Stimulated activated CD8-positive, alpha-beta memory T cell treated with anti-CD3 and anti-CD28 coated beads, Interleukin-4, amount 100 ng/mL, for 24 hours (primary cell): ENCODE measurements at regions not wholly inside any gene's neighbourhood (a gene's known extent, or its start where the extent isn't known, plus 50 kb on each side); places are given as distances from the start of the nearest gene placed in this dataset.
"Not testable (repeated sequence)": the region's sequence is repeated elsewhere in the genome, so short reads cannot be mapped to it uniquely, and the experiment has no call there.

Source experiments
- DNase-seq: peaks from one replicate; pipeline ENCODE4 v3.0.0-alpha.2; 2020; ENCODE audit warnings: low read depth

DNA sequence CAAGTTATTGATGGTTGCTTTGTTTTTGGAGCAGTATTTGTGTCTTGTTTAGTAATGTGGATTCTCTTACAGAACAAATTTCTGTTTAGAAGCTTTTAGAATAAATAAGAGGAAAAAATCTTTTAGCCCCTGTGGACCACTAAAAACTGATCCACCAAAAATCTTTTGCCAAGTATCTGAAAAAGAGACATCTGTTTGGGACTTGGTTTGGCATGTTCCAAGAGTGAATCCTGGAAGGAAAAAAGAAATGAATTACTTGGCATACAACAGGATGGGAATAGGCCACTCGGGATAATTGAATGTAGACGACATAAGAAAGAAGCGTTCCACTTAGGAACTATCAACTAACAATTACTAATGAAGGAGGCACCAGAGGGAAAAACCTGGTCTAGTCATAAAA, 1350.1 kb upstream of the C9orf72 start:
- no peak for DNase-seq

DNA sequence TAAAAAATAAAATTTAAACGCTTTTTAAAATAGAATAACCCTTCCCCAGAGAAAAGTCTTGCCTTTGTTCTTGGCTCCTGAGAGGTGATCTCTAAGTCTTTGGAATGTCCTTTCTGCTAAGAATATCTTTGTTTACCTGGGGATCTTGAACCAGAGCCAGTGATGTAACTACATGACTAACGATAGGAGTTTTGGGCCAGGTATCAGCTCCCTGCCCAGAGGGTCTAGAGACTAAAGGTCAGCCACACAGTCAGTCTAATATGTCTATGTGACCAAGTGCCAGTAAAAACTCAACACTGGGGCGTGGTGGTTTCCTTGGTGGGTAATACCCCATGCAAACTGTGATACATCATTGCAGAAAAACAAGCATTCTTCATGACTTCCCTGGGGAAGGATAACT, 1351.9 kb upstream of the C9orf72 start:
- no peak for DNase-seq

DNA sequence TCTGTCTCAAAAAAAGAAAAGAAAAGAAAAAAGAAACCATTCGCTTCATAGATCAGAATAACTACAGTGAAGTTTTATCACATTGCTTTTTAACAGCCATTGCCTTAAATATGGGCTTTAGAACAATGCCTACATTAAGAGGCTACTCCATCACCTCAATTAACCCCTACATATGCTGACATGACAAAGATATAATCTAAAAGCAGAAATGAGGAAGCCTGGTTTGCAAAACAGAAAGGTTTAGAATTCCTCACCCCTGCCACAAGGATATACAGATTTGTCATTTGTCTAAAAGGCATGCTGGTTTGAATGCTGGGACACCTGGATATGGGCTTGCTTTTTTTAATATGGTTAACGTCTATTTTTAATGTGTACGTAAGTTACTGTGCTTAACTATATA, 1353.0 kb upstream of the C9orf72 start:
- no peak for DNase-seq

DNA sequence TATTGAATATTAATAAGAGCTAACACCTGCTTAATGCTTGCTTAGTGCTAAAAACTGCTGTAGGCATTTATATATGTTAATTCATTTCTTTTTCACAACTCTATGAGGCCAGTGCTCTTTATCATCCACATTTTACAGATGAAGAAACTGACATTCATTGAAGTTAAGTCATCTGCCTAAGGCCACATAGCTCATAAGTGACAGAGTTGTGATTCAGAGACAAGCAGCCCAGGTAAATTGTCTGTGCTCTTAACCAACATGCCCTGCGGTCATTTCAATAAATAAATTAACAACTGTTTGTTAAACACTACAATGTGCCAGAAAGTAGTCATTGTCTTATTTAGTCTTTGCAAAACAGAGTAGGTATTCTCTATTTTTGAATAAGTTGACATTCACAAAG, 1354.4 kb upstream of the C9orf72 start:
- DNase-seq, result no peak

DNA sequence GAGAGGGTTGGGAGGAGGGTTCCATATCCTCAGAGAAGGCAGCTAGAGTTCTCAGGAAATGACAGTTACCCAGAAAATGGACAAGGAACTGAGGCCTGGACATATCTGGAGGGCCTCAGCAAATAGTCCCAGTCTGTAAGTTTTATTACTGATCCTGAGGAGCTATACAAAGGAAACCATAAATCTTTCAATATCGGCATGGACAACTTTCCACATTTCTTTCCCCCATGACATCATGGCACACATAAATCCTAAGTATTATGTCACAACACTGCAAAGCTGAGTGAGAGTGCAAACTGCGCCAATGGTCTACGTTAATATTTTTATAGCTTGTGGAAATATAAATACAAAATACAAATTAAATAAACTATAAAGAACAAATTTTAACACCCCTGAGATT, 1356.2 kb upstream of the C9orf72 start:
- no peak for DNase-seq

DNA sequence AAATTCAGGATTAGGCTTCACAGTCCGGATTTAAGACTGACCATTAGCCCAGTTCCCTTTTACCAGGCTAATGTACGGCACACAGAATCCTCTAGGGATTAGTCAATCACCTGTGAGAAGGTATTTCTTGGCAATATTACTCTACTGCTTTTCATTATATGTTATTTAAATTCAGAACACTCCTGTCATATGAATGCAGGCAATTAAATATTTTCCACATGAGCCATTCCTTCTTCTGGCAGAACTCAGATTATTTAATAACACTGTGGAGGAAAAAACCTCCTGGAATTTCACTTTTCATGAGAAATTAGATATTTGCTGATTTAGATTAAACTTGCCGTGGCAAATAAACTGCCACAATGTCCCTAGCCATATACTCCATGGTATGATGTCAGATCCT, 1357.5 kb upstream of the C9orf72 start:
- no peak for DNase-seq

DNA sequence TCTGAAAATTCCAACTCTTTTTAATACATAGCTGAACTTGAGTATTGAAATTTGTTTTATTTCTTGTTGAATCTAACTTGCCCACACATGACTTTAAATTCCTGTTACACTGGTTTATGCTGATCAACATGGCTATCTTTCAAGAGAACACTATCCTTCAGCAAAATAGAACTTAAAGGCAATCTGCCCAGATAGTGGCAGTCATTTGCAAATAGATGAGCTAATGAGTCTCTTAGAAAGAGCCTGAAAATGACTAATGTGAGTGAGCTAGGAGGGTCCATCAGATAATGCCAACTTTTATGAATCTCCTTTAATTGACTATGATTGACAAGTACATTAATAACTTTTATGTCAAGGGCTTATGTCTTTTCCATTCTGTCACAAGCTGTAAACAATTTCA, 1360.8 kb upstream of the C9orf72 start:
- no peak for DNase-seq

DNA sequence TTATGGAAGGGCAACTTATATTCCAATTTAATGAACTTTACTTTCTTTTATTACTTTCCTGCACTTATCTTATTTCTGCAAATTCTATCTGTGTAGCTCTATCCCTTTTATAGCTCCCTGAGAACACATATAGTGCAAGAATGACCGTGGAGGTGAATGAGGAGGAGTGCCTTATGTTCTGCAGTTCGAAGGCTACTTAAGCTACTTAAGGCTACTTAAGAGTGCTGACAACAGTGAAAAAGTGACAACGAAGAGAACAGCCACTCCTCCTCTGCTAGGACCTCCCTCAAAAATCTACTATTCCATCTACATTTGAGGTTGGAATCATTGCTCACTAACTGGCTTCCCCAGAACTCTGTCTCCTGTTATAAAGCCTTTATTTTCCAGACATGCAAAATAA, 1365.7 kb upstream of the C9orf72 start:
- DNase-seq, result no peak

DNA sequence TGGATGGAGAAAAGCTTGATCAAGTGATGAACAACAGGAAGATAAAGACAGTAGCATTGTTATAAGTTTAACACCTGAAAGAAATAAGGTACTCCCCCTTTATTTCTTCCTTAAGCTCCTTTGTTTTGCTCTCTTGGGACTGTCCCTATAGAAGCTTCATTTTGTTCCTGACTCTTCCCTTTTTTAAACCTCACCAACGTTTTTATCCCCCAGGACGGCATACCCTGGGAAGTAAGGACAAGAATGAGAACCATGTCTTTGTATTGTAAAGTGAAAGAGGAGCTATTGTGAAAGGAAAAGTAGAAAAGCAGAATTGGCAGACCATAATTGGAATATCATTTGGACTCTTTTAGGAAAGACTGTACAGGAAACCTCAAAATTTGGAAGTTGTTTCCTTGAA, 1368.6 kb upstream of the C9orf72 start:
- DNase-seq, result no peak

DNA sequence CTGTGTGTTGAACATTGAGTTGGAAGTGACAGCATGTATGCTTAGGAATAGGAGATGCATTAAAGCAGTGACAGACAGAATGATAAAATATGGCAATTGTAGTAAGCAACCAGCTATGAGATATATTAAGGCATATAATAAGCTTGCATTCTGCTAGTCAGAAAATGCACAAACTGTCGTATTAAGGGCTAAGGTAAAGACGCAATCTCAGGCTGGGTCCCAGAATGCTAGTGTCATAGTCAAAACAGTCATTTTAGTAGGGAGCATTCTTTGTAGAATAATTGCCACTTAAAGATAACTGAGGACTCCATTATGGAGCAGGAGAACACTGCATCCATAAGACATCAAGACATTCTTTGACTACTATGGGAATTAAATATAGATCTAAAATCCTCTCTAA, 1369.7 kb upstream of the C9orf72 start:
- no peak for DNase-seq

DNA sequence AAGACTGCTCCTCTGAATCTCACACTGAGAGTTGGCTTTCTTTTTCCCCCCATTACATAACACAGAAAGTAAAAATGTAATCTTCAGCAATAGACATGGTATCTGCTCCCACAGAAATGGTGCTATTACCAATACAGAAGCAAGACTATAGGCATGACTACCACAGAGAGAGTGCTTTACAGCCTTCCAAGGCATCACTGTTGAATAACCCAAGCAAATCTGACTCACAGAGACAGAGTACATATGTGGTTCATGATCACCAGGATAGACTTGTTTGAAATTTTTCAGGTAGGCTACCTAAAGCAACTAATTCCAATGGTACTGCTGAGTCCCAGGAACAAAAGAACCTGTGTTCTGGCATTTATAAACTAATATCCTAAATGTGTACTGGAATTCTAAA, 1373.4 kb upstream of the C9orf72 start:
- DNase-seq, result no peak

DNA sequence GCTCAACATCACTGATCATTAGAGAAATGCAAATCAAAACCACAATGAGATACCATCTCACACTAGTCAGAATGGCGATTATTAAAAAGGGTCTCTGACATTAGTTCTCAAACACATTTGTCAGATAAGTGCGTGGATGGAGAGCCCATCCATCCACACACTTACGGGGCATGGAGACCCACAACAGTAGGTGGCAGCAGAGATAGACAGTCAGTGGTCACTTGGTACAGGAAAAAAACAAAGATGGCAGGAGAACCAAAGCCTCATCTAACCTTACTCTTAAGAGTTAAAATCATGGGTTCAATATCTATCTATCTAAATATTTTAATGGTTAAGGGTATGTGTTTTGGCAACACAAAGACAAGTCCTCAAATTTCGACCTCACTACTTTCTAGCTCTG, 1378.7 kb upstream of the C9orf72 start:
- no peak for DNase-seq

DNA sequence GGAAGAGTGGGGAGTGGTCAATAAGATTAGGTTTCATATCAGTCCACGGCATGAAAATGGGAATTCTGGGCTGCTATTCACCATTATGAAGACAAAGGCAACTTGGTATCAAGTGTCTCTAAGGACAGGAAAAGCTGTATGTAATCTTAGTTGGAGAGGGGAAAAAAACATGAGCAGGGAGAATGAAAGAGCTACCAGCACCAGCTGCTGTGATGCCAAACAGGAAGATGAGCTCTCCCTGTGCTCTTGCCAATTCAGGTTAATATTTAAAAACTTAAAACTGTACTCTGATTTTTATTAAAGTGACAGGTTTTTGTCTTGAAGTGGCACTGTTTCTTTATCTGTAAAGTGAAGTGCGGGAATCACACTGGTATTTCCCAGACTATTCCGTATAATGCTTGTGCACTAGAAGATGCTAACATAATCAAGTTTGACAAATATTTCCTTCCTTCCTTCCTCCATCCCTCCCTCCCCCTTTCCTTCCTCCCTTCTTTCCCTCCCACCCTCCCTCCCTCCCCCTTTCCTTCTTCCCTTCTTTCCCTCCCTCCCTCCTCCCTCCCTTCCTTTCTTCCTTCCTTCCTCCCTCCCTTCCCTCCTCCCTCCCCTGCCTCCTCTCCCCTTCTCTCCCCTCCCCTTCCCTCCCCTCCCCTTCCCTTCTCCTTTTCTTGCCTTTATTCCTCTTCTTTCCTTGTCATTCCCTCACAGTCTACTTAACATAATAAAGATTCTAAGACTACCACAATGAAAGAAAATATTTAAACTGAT, 1383.0 kb upstream of the C9orf72 start:
- DNase-seq, result no peak

DNA sequence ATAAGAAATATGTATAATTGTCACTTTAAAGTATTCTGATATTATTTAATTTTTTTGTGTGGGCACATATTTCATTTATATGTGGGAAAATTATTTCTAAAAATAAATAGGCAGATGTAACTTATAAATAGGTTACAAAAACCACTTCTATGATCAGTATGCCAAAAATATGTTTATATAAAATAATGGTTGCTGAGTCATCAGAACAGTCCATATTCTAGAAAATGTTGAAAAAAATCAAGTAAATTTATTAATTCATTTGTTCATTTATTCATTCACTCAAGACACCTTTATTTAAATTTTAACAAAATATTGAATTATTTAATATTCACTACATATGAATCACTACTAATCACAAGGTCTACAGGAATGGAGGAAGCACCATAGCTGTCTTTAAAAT, 1387.3 kb upstream of the C9orf72 start:
- no peak for DNase-seq

DNA sequence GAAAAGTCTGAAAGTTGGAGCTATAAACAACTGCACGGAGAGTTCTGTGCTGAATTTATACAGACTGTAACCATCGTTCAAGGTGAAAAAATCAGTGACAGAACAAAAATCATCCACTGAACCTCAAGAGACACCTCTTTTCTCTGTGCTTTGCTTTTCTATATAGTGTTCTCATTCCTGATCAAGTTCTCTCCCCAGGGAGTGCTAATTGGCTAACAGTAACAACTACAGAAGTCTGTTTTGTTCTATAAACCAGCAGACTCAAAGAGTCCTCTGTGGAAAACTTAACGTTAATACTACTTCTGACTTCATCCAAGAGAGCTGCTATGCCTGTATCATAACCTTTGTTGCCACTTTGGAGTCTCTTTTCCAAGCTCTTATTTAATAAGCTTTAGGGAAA, 1388.3 kb upstream of the C9orf72 start:
- no peak for DNase-seq

DNA sequence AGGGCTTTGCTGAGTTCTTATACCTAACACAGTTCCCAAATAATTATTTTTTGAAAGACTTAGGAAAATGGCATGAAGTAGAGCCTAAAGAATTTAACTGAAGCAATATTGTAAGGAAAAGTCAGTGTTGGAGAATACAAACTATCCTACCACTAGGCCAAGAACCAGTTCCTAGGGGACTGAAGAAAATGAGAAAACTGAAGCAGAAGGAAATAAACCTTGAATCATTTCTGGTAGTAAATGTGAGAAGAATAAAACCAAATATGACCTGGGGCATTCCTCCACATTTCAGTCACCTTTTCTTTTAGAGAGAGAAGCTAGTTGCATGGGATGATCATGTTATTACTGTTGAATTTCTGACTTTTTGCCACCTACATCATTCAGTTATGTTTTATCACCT, 1393.9 kb upstream of the C9orf72 start:
- no peak for DNase-seq

DNA sequence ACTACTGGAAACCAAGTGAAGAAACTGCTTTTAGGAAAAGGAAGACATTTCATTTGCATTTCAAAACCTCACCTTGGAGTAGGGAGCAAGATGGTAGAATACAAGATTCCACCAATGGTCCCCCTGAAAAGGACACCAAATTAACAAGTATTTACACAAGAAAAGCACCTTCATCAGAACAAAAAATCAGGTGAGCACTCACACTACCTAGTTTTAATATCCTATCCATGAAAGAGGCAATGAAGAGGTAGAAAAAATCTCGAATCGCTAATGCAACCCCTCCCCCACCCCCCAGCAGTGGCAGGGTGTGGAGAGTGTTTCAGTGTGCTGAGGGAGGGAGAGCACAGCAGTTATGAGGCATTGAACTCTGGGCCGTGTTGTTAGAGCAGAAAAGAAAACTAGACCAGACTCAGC, 1397.0 kb upstream of the C9orf72 start:
- DNase-seq, result no peak

DNA sequence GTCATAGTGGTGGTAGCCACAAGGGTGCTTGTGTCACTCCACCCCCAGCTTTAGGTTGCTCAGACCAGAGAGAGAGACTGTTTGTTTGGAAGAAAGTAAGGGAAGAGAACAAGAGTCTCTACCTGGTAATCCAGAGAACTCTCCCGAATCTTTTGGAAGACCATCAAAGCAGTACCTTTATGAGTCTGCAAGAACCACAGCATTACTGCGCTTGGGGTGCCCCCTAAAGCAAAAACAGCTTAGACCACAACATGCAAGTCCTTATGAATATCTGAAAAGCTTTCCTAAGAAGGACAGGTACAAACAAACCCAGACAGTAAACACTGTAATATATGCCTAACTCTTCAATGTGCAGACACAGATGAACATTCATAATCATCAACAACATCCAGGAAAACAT, 1398.6 kb upstream of the C9orf72 start:
- DNase-seq, result no peak

DNA sequence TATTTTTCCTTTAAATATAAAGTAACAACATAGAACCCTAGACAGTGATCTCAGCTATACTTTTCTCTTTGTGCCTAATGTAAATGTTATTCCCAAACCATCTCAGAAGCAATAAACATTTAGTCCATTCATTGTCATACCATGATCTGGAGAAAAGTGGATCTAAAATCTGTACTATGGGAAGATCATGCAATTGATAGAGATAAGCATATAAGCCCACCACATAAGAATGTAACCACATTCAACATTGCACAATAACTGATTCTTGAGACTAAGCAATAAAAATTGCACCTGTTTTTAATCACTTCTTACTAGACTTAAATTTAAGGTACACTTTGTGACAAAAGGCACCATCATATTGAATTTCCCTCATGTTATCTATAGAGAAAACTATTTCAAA, 1403.0 kb upstream of the C9orf72 start:
- DNase-seq, result no peak

DNA sequence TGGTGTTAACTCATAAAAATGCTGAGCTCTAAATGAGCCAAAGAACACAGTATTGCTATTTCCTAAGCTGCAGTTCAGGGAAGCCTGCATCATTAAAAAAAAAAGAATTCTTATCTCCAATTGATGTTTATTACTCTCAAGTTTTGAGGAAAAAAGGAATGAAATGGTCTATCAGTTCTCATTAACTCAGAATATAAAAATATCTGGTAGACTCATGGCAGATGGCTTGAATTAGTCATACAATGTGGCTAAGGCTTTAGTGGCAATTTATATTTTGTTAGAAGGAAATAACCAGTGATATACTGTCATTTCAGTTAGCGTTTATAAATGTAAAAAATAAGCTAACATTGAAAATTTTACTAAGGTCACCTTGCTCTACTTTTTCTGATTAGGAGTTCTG, 1403.4 kb upstream of the C9orf72 start:
- no peak for DNase-seq

DNA sequence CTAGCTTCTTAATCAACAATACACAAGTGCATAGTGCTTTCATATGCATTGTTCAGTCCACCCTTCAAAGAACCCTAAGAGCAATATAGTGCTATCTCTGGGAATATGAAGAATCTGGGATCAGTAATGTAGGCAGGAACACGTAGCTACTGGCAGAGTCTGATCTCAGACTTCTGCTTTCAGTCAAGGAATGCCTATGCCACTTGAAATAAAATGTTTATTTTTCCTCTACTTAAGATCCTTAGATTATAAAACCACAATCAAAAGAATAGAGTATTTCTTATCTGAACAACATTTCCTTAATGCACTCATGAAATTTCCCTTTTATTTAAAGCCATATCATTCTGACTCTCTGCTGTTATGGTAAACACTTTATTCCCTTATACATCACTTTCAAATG, 1407.8 kb upstream of the C9orf72 start:
- DNase-seq, result no peak

DNA sequence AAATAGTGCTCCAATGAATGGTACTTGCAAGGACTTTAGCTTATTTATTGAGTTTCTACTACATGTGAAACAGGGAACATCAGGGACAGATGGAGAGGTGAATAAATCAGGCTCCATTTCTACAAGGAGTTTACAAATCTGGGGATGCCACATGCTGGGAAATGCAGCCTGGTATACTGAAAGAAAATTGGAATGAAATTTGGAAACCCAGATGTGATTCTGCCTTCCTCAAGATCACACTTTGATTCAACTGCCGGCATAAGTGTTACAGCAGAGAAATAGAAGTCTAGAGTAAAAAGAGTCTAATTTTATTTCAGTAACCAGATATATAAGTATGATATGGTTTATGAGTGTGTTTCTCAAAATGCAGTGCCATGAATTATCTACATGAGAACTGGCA, 1408.4 kb upstream of the C9orf72 start:
- no peak for DNase-seq

DNA sequence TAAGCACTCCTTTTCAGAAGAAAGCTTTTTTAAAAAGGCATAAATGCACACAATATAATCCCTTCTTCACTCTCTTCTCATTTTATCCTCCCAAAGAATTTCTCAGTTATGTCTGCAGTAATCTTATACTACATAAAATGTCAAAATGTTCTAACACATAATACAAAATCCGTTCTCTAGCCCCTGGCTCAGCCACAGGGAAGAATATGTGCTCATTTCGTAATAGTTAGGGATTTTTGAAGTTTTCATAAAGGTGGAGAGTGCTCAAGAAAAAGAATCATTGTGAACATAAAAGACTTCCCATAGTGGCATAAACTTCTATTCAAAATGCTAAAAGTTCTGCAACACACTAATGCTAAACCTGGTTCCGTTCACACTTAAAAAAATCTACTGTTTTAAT, 1410.7 kb upstream of the C9orf72 start:
- no peak for DNase-seq

DNA sequence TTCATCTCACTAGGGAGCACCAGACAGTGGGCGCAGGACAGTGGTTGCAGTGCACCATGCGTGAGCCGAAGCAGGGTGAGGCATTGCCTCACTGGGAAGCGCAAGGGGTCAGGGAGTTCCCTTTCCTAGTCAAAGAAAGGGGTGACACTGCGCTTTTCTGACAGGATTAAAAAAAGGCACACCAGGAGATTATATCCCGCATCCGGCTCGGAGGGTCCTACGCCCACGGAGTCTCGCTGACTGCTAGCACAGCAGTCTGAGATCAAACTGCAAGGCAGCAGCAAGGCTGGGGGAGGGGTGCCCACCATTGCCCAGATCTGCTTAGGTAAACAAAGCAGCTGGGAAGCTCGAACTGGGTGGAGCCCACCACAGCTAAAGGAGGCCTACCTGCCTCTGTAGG, 1416.7 kb upstream of the C9orf72 start:
- DNase-seq, result not testable (repeated sequence)

DNA sequence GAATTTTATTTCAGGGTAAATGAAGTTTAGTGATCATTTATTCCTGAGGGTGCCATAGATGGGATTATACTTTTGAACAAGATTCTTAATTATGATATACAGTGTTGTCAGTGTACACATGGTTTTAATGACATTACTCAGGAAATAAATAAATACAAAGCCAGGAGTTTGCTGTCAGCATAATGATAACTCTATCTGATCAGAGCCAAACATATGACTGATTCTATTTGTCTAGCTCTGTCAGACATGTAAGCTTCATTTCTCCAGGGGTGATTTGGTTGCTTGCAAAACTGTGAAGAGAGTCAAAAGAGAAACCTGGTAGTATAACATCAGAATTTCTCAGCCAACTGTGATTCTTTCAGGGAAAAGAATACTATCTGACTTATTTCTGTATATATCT, 1425.8 kb upstream of the C9orf72 start:
- DNase-seq, result no peak
